ENCODE measurements at regions not wholly inside any gene's neighbourhood (a gene's known extent, or its start where the extent isn't known, plus 50 kb on each side); places are given as distances from the start of the nearest gene placed in this dataset.

DNA sequence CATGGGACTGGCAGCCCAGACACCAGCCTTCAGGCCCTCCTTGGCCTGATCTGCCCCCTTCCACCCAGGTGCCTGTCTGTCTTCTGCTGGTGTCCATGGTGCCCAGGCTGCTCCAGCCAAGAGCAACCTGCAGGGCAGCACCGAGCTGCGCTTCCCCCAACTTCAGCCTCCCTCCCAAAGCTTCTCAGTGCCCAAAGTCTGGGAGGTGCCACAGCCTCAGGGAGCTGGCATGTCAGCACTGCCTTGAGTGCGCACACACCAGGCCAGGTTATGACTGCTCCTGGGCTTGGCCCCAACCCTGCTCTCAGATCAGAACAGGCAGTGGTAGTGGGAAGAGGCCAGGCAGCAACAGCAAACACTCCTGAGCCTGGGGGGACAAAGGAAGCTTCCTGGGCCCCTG is 304.6 kb upstream of the NRG3 start:
- H3K4me1 ChIP-seq = no peaks in the 10 kb centered on the region
- no peaks in the 10 kb centered on the region for H3K27me3 ChIP-seq
- TF ChIP-seq, protein P1, sequence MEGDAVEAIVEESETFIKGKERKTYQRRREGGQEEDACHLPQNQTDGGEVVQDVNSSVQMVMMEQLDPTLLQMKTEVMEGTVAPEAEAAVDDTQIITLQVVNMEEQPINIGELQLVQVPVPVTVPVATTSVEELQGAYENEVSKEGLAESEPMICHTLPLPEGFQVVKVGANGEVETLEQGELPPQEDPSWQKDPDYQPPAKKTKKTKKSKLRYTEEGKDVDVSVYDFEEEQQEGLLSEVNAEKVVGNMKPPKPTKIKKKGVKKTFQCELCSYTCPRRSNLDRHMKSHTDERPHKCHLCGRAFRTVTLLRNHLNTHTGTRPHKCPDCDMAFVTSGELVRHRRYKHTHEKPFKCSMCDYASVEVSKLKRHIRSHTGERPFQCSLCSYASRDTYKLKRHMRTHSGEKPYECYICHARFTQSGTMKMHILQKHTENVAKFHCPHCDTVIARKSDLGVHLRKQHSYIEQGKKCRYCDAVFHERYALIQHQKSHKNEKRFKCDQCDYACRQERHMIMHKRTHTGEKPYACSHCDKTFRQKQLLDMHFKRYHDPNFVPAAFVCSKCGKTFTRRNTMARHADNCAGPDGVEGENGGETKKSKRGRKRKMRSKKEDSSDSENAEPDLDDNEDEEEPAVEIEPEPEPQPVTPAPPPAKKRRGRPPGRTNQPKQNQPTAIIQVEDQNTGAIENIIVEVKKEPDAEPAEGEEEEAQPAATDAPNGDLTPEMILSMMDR (IDR thresholded peaks at IDR 0.05) = no peak
- TF ChIP-seq EP300 (IDR thresholded peaks at IDR 0.05) (no peak), POLR2AphosphoS5 (IDR thresholded peaks at IDR 0.05) (no peak), POLR2A (IDR thresholded peaks at IDR 0.05; ENCODE audit: low read depth) (no peak)
- no peaks in the 10 kb centered on the region for H3K36me3 ChIP-seq
- H3K9me3 ChIP-seq = peaks cover 0 to 10% (median 0%) of the 10 kb centered on the region in 4 donors
- intact Hi-C loops (cut with DNase I) = no loop called here
- DNase-seq (ENCODE audit: extremely low spot score) = no peak
- WGBS = 100% methylated on average over 1 of the region's 3 CpGs
- H3K4me3 ChIP-seq = no peak overlapping the region
- no peak overlapping the region for H3K27ac ChIP-seq (replicated peaks in 1 of 4)

DNA sequence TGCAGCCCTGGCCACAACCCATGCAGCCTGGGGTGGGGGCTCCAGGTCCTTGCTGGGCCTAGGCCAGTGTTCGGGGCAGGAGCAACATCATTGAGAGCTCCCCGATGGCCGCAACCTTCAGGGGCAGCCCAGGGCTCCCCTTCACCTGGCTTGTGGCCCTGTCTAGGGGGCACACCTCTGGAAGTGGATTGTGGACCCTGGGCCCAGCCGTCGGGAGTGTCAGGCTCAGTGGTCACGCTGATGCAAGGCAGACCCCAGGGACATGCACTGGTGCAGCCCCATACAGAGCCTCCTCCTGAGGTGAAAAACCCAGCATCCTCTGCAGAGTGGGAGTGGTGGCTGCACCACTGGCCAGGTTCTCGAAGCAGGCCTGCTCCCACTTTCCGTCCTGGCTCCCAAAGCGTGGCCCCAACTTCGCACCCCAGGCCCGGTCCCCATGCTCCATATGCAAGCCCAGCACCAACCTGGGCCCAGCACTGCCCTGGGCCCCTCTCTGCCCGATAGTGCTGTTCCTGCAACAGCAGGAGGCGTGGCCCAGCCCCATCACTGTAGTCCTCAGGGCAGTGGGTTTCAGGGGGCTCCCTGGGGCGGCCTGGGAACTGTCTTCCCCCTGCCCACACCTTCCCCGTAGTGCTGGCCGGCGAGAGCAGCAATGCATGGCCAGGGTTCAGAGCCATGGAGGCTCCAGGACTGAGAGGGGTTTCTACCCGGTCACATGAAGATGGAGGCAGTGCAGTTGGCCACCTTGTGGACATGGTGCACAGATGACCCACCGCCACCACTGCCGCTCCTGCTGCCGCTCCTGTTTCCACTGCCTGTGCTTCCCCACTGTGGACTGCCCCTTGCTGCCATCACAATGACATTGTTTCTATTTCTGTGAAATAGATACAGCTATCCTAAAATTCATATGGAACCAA is 303.9 kb upstream of the NRG3 start:
- intact Hi-C loops (cut with DNase I) = no loop called here
- no peak overlapping the region for H3K4me3 ChIP-seq
- peaks cover 0 to 16% (median 0%) of the 10 kb centered on the region in 4 donors for H3K9me3 ChIP-seq
- 84% methylated on average over 9 of the region's 21 CpGs for WGBS
- no peaks in the 10 kb centered on the region for H3K36me3 ChIP-seq
- no peaks in the 10 kb centered on the region for H3K27me3 ChIP-seq
- no peaks in the 10 kb centered on the region for H3K4me1 ChIP-seq
- TF ChIP-seq POLR2A (IDR thresholded peaks at IDR 0.05; ENCODE audit: low read depth) = no peak
- TF ChIP-seq, protein P1 (IDR thresholded peaks at IDR 0.05) = no peak
- no peak for TF ChIP-seq POLR2AphosphoS5 (IDR thresholded peaks at IDR 0.05)
- no peak for TF ChIP-seq EP300 (IDR thresholded peaks at IDR 0.05)
- DNase-seq (ENCODE audit: extremely low spot score) = no peak
- H3K27ac ChIP-seq (replicated peaks in 1 of 4) = no peak overlapping the region

DNA sequence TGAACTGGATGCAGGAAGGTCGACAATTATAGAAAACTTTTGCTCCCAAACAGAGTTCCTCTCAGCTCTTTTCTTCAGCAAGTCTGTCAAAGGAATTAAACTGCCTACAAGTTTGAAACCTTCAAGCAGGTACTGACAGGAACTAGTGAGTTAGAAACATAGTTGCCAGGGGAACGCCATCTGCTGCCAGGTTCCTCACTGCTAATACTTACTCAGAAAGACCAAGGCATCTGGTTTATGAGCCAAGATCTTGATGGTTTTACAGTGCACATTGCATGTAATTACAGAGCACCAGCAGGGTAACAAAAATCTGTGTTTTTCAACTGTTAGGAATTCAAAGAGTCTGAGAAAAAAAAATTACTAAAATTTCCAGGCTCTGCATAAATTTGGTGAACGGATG is 300.0 kb upstream of the NRG3 start:
- no peak overlapping the region for H3K4me3 ChIP-seq
- no peaks in the 10 kb centered on the region for H3K36me3 ChIP-seq
- WGBS = 71% methylated on average over 3 of the region's 3 CpGs
- no peaks in the 10 kb centered on the region for H3K27me3 ChIP-seq
- intact Hi-C loops (cut with DNase I) = no loop called here
- TF ChIP-seq POLR2AphosphoS5 (IDR thresholded peaks at IDR 0.05) (no peak), EP300 (IDR thresholded peaks at IDR 0.05) (no peak), POLR2A (IDR thresholded peaks at IDR 0.05; ENCODE audit: low read depth) (no peak)
- TF ChIP-seq, protein P1 (IDR thresholded peaks at IDR 0.05) = no peak
- H3K4me1 ChIP-seq = no peaks in the 10 kb centered on the region
- H3K27ac ChIP-seq (replicated peaks in 1 of 4) = no peak overlapping the region
- peaks cover 0 to 17% (median 5%) of the 10 kb centered on the region in 4 donors for H3K9me3 ChIP-seq
- no peak for DNase-seq (ENCODE audit: extremely low spot score)

DNA sequence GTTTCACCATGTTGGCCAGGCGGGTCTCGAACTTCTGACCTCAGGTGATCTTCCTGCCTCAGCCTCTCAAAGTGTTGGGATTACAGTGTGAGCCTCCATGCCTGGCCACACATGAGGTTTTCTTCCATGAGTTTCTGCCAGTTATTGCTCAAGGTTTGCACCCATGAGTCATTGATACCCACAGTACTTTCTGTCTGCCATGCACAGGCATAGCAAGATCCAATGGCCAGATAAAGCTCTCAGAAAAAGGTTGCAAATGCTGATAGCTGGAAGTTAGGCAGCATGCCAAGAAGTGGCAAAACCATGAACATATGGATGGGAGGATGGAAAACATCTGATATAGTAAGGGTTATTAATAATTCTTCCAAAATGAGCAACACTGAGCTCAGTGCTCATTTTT is 298.7 kb upstream of the NRG3 start:
- DNase-seq (ENCODE audit: extremely low spot score) = no peak
- Histone ChIP-seq H3K4me3 (no peak overlapping the region), H3K9me3 (peaks cover 0 to 10% (median 5%) of the 10 kb centered on the region in 4 donors), H3K4me1 (no peaks in the 10 kb centered on the region), H3K27ac (replicated peaks in 1 of 4) (no peak overlapping the region), H3K27me3 (no peaks in the 10 kb centered on the region), H3K36me3 (no peaks in the 10 kb centered on the region)
- TF ChIP-seq EP300 (IDR thresholded peaks at IDR 0.05) (no peak), POLR2A (IDR thresholded peaks at IDR 0.05; ENCODE audit: low read depth) (no peak), POLR2AphosphoS5 (IDR thresholded peaks at IDR 0.05) (no peak)
- TF ChIP-seq, protein P1 (IDR thresholded peaks at IDR 0.05) = no peak
- 84% methylated on average over 2 of the region's 2 CpGs for WGBS
- intact Hi-C loops (cut with DNase I) = no loop called here

Measured in esophagus muscularis mucosa (tissue), 4 donors.